ENCODE measurements at regions not wholly inside any gene's neighbourhood (a gene's known extent, or its start where the extent isn't known, plus 50 kb on each side); places are given as distances from the start of the nearest gene placed in this dataset.

DNA sequence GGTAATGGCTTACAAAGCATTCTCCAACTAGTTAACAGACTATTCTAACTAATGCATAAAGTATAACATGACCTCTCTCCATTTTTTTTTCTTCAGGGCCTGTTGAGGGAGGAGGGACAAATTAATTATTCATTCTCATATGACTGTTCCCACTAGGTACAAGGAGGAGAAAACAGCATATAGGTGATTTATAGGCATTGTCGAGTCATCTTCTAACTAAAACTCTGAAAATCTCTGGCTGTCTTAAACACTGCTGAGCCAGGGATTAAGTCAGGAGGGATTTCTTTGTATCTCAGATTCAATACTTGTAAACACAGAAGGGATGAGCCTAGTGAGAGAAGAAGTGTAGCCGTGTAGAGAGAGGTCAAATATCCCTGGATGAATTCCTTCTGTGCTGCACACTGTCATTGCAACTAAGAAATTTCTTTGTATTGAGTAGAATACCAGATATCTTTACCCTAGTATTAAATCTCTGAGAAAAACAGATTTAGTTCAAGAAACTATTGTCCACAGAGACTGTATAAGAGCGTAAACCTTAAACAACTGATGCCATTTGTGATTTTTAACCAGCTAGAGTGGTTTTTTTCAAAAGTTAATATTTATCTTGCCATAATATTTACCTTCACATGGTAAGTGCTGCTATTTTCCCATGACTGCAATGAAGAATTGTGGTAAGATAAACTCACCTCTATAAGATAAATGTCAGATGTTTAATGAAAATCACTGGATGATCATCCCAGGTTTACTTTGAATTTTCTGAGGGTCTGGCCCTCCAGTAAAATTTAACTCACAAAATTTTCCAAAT lies 465.3 kb downstream of the RWDD3 start:
- Histone ChIP-seq H3K4me3 (no peak overlapping the region), H3K9me3 (peaks cover 0 to 25% (median 7%) of the 10 kb centered on the region in 3 donors), H3K4me1 (no peaks in the 10 kb centered on the region), H3K27ac (no peak overlapping the region), H3K27me3 (no peaks in the 10 kb centered on the region), H3K36me3 (no peaks in the 10 kb centered on the region)
- intact Hi-C loops (cut with DNase I) = no loop called here
- TF ChIP-seq, protein P1, sequence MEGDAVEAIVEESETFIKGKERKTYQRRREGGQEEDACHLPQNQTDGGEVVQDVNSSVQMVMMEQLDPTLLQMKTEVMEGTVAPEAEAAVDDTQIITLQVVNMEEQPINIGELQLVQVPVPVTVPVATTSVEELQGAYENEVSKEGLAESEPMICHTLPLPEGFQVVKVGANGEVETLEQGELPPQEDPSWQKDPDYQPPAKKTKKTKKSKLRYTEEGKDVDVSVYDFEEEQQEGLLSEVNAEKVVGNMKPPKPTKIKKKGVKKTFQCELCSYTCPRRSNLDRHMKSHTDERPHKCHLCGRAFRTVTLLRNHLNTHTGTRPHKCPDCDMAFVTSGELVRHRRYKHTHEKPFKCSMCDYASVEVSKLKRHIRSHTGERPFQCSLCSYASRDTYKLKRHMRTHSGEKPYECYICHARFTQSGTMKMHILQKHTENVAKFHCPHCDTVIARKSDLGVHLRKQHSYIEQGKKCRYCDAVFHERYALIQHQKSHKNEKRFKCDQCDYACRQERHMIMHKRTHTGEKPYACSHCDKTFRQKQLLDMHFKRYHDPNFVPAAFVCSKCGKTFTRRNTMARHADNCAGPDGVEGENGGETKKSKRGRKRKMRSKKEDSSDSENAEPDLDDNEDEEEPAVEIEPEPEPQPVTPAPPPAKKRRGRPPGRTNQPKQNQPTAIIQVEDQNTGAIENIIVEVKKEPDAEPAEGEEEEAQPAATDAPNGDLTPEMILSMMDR (IDR thresholded peaks at IDR 0.05) = no peak
- TF ChIP-seq POLR2A (IDR thresholded peaks at IDR 0.05) = no peak
- no peak for DNase-seq
- 44 to 51% methylated on average over 3 of the region's 3 CpGs for WGBS, 2 donors

DNA sequence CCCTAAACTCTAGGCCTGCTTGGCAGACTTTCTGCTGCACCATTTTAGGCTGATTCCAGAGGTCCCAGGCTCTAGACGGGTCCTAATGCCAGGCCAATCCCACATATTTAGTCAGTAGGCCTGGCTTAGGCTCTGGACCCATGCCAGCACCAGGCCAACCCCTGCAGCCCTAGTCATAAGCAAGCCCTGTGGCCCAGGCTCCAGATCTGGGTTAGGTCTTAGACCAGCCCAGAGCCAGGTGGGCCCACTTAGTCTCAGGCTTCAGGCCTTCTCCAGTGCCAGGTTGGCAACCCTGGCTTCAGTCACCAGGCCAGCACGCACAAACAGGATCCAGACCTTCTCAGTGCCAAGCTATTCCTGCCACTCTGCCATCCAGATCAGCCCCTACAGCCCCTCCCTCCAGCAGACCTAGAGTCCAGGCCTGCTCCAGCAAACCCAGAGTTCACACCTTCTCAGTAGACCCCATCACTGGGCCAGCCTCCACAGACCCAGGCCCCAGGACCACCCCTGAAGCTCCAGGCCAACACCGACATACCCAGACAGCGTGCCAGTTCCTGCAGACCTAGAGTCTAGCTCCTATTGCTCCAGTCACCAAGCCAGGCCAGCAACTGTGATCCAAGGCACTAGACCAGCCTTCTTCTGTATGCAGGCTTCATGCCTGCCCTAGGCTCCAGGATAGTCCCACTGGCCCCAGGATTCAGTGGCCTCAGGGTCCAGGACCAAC lies 467.6 kb downstream of the RWDD3 start:
- Histone ChIP-seq H3K9me3 (peaks cover 0 to 35% (median 7%) of the 10 kb centered on the region in 3 donors), H3K27ac (no peak overlapping the region), H3K27me3 (no peaks in the 10 kb centered on the region), H3K4me1 (no peaks in the 10 kb centered on the region), H3K4me3 (no peak overlapping the region), H3K36me3 (no peaks in the 10 kb centered on the region)
- DNase-seq = no peak
- no peak for TF ChIP-seq POLR2A (IDR thresholded peaks at IDR 0.05)
- TF ChIP-seq, protein P1 (IDR thresholded peaks at IDR 0.05) = no peak
- WGBS, 2 donors = 77% methylated on average over 2 of the region's 4 CpGs; no CpG with 5 or more reads in 1 of the 2 donors
- intact Hi-C loops (cut with DNase I) = no loop called here

DNA sequence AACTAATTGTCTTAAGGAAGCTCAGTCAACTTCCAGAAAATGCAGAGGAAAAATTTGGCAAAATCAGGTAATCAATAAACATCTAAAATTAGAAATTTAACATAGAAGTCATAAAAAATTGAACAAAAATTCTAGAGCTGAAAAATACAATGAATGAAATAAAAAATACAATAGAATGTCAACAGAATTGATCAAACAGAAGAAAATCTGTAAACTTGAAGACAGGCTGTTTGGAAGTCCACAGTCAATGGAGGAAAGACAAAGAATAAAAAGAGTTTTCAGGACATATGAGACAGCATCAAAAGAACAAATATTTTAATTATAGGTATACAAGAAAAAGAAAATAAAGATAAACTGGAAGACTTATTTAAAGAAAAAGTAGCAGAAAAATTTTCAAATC lies 469.0 kb downstream of the RWDD3 start:
- intact Hi-C loops (cut with DNase I) = no loop called here
- no peak for TF ChIP-seq POLR2A (IDR thresholded peaks at IDR 0.05)
- TF ChIP-seq, protein P1 (IDR thresholded peaks at IDR 0.05) = no peak
- Histone ChIP-seq H3K4me1 (no peaks in the 10 kb centered on the region), H3K36me3 (no peaks in the 10 kb centered on the region), H3K27ac (no peak overlapping the region), H3K4me3 (no peak overlapping the region), H3K9me3 (peaks cover 0 to 35% (median 7%) of the 10 kb centered on the region in 3 donors), H3K27me3 (no peaks in the 10 kb centered on the region)
- no peak for DNase-seq

DNA sequence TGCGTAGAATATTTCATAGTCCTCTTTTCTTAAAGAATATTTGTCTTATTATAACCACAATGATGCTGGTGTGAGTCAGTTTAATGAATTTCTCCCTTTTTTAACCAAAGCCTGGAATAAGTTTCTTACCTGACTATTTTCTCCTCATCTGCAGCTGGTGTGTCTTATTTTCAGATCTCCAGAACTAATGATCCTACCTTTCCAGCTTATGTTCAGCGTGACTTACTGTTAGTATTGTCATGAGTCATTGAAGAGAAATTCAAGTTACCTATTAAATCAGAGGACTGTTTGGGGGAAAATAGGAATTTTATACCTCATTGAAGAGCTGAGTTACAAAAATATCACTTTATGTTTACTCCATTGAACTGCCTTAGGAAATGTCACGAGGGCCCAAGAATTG lies 482.1 kb downstream of the RWDD3 start:
- H3K4me1 ChIP-seq = no peaks in the 10 kb centered on the region
- intact Hi-C loops (cut with DNase I) = no loop called here
- WGBS, 2 donors = 39 to 74% methylated on average over 3 of the region's 3 CpGs

More for the DNA sequence above, 482.1 kb downstream of the RWDD3 start:
- Histone ChIP-seq H3K36me3 (no peaks in the 10 kb centered on the region), H3K27me3 (no peaks in the 10 kb centered on the region), H3K9me3 (no peaks in the 10 kb centered on the region), H3K27ac (no peak overlapping the region), H3K4me3 (no peak overlapping the region)
- TF ChIP-seq POLR2A (IDR thresholded peaks at IDR 0.05) = no peak
- TF ChIP-seq, protein P1 (IDR thresholded peaks at IDR 0.05) = no peak
- no peak for DNase-seq
